ENCODE measurements at regions not wholly inside any gene's neighbourhood (a gene's known extent, or its start where the extent isn't known, plus 50 kb on each side); places are given as distances from the start of the nearest gene placed in this dataset.

DNA sequence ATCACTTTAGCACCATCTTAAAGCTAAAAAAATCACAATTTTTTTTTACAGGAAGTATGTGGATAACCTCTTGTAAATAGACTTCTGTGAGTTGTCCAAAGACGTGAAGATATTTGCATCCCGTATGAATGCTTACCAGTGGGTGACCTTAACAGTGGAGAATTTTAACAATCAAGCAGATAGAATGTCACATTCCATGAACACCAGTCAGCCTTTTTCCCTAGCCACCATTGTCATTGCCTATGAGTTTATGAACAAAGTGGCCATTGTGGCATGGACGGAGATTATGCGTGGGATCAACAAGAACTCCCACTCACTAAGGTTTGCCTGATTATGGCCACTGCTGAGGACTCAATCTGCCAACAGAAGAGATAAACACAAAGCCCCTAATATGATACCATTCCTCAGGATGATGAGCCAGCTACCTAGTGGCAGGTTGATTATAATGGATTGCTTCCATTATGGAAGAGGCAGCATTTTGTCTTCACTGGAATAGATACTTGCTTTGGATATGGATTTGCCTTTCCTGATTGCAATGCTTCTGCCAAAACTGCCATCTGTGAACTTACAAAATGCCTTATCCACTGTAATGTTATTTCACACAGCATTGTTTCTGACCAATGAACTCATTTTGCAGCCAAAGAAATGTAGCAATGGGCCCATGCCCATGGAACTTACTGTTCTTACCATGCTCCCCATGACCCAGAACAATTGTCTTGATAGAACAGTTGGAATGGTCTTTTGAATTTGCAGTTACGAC, 830.9 kb upstream of the NDST4 start:
- TF ChIP-seq CTCF (conservative IDR thresholded peaks at IDR 0.05 in 1 of 2, IDR thresholded peaks at IDR 0.05 in 1 of 2; ENCODE audit: low read depth in 1 of 2, low read length in 2 of 2) (no peak), EZH2 (IDR thresholded peaks at IDR 0.05; ENCODE audit: low read length, missing control alignments) (no peak)
